ENCODE measurements at regions not wholly inside any gene's neighbourhood (a gene's known extent, or its start where the extent isn't known, plus 50 kb on each side); places are given as distances from the start of the nearest gene placed in this dataset.

GRCh38 chr3:59514865-59515482, 465.1 kb upstream of the CFAP20DC start:
- Histone ChIP-seq H3K79me2 (no peaks in the 10 kb centered on the region), H3K27ac (no peak overlapping the region), H2AFZ (no peak overlapping the region), H3K9me2 (replicated peaks; ENCODE audit: insufficient read depth) (no peaks in the 10 kb centered on the region), H4K20me1 (ENCODE audit: insufficient read depth, poor library complexity, severe bottlenecking) (no peaks in the 10 kb centered on the region), H3K4me1 (ENCODE audit: insufficient read depth) (no peaks in the 10 kb centered on the region), H3K4me2 (no peak overlapping the region), H3K27me3 (no peaks in the 10 kb centered on the region), H3K9me3 (ENCODE audit: low read depth) (no peaks in the 10 kb centered on the region), H3K36me3 (replicated peaks; ENCODE audit: insufficient read depth, low read depth) (no peaks in the 10 kb centered on the region), H3K4me3 (no peak overlapping the region)
- TF ChIP-seq EZH2phosphoT487 (IDR thresholded peaks at IDR 0.05; ENCODE audit: low read depth, severe bottlenecking, unreplicated experiment) (no peak), CTCF (IDR thresholded peaks at IDR 0.05; ENCODE audit: poor library complexity) (no peak), EZH2 (IDR thresholded peaks at IDR 0.05; ENCODE audit: borderline replicate concordance) (no peak)
- 72% methylated on average over 7 of the region's 7 CpGs for WGBS (ENCODE audit: low lambda C conversion rate, missing lambda C conversion rate)
- DNase-seq (ENCODE audit: low spot score): no peak

GRCh38 chr3:59513570-59513969, 463.7 kb upstream of the CFAP20DC start:
- H3K9me3 ChIP-seq (ENCODE audit: low read depth): no peaks in the 10 kb centered on the region
- H3K4me1 ChIP-seq (ENCODE audit: insufficient read depth): no peaks in the 10 kb centered on the region
- H3K4me2 ChIP-seq: no peak overlapping the region
- no peak for TF ChIP-seq EZH2phosphoT487 (IDR thresholded peaks at IDR 0.05; ENCODE audit: low read depth, severe bottlenecking, unreplicated experiment)
- TF ChIP-seq EZH2 (IDR thresholded peaks at IDR 0.05; ENCODE audit: borderline replicate concordance): no peak
- no peak for TF ChIP-seq CTCF (IDR thresholded peaks at IDR 0.05; ENCODE audit: poor library complexity)
- no peak overlapping the region for H2AFZ ChIP-seq
- H3K9me2 ChIP-seq (replicated peaks; ENCODE audit: insufficient read depth): no peaks in the 10 kb centered on the region
- no peak overlapping the region for H3K4me3 ChIP-seq
- no peaks in the 10 kb centered on the region for H3K36me3 ChIP-seq (replicated peaks; ENCODE audit: insufficient read depth, low read depth)
- H3K27ac ChIP-seq: no peak overlapping the region
- no peak for DNase-seq (ENCODE audit: low spot score)
- no peaks in the 10 kb centered on the region for H3K27me3 ChIP-seq
- no peaks in the 10 kb centered on the region for H4K20me1 ChIP-seq (ENCODE audit: insufficient read depth, poor library complexity, severe bottlenecking)
- WGBS (ENCODE audit: low lambda C conversion rate, missing lambda C conversion rate): 33% methylated on average over 1 of the region's 1 CpG
- no peaks in the 10 kb centered on the region for H3K79me2 ChIP-seq

GRCh38 chr3:59512066-59512465, 462.2 kb upstream of the CFAP20DC start:
- no peak for TF ChIP-seq EZH2 (IDR thresholded peaks at IDR 0.05; ENCODE audit: borderline replicate concordance)
- H3K36me3 ChIP-seq (replicated peaks; ENCODE audit: insufficient read depth, low read depth): no peaks in the 10 kb centered on the region
- no peaks in the 10 kb centered on the region for H3K9me2 ChIP-seq (replicated peaks; ENCODE audit: insufficient read depth)
- 81% methylated on average over 6 of the region's 6 CpGs for WGBS (ENCODE audit: low lambda C conversion rate, missing lambda C conversion rate)
- H2AFZ ChIP-seq: no peak overlapping the region
- no peak overlapping the region for H3K4me3 ChIP-seq
- H4K20me1 ChIP-seq (ENCODE audit: insufficient read depth, poor library complexity, severe bottlenecking): no peaks in the 10 kb centered on the region
- H3K27me3 ChIP-seq: no peaks in the 10 kb centered on the region
- H3K79me2 ChIP-seq: no peaks in the 10 kb centered on the region
- no peak overlapping the region for H3K4me2 ChIP-seq
- H3K4me1 ChIP-seq (ENCODE audit: insufficient read depth): no peaks in the 10 kb centered on the region
- DNase-seq (ENCODE audit: low spot score): no peak
- H3K27ac ChIP-seq: no peak overlapping the region
- H3K9me3 ChIP-seq (ENCODE audit: low read depth): no peaks in the 10 kb centered on the region

GRCh38 chr3:59510576-59510975, 460.8 kb upstream of the CFAP20DC start:
- H3K27me3 ChIP-seq: no peaks in the 10 kb centered on the region
- H3K4me2 ChIP-seq: no peak overlapping the region
- H2AFZ ChIP-seq: no peak overlapping the region
- no peaks in the 10 kb centered on the region for H3K9me2 ChIP-seq (replicated peaks; ENCODE audit: insufficient read depth)
- no peak overlapping the region for H3K4me3 ChIP-seq
- 46% methylated on average over 3 of the region's 4 CpGs for WGBS (ENCODE audit: low lambda C conversion rate, missing lambda C conversion rate)
- no peaks in the 10 kb centered on the region for H3K9me3 ChIP-seq (ENCODE audit: low read depth)
- TF ChIP-seq EZH2 (IDR thresholded peaks at IDR 0.05; ENCODE audit: borderline replicate concordance) (no peak), CTCF (IDR thresholded peaks at IDR 0.05; ENCODE audit: poor library complexity) (no peak), EZH2phosphoT487 (IDR thresholded peaks at IDR 0.05; ENCODE audit: low read depth, severe bottlenecking, unreplicated experiment) (no peak)
- no peaks in the 10 kb centered on the region for H3K4me1 ChIP-seq (ENCODE audit: insufficient read depth)
- no peaks in the 10 kb centered on the region for H3K79me2 ChIP-seq
- H4K20me1 ChIP-seq (ENCODE audit: insufficient read depth, poor library complexity, severe bottlenecking): no peaks in the 10 kb centered on the region
- H3K27ac ChIP-seq: no peak overlapping the region
- no peak for DNase-seq (ENCODE audit: low spot score)
- H3K36me3 ChIP-seq (replicated peaks; ENCODE audit: insufficient read depth, low read depth): no peaks in the 10 kb centered on the region

Data from hepatocyte (in vitro differentiated cells).